Skeletal muscle tissue (tissue), 3 donors: ENCODE measurements at regions not wholly inside any gene's neighbourhood (a gene's known extent, or its start where the extent isn't known, plus 50 kb on each side); places are given as distances from the start of the nearest gene placed in this dataset.

Source experiments
- H3K27ac ChIP-seq: one replicate; pipeline ENCODE4 v1.7.0; 2013; ENCODE audit warnings: mild to moderate bottlenecking, low read depth, low read length, inconsistent platforms
- H3K27me3 ChIP-seq, 3 donors: one replicate each; pipeline ENCODE4 v1.7.0; 2013; ENCODE audit warnings: low read length in 3 of 3; ENCODE audit not compliant: control insufficient read depth in 3 of 3, insufficient read depth in 3 of 3
- H3K36me3 ChIP-seq, 3 donors: one replicate each; pipeline ENCODE4 v1.7.0; 2013; ENCODE audit warnings: low read length in 3 of 3; ENCODE audit not compliant: control insufficient read depth in 3 of 3, insufficient read depth in 3 of 3
- H3K4me1 ChIP-seq, 3 donors: one replicate each; pipeline ENCODE4 v1.7.0; 2013; ENCODE audit warnings: low read length in 3 of 3, mild to moderate bottlenecking in 3 of 3; ENCODE audit not compliant: control insufficient read depth in 3 of 3, insufficient read depth in 3 of 3
- H3K4me3 ChIP-seq, 3 donors: one replicate each; pipeline ENCODE4 v1.7.0; 2013; ENCODE audit warnings: low read length in 3 of 3
- H3K9ac ChIP-seq, 3 donors: one replicate each; pipeline ENCODE4 v1.7.0; 2013; ENCODE audit warnings: low read length in 3 of 3, mild to moderate bottlenecking in 3 of 3, moderate library complexity in 2 of 3, low read depth in 1 of 3
- H3K9me3 ChIP-seq, 3 donors: one replicate each; pipeline ENCODE4 v1.7.0; 2013; ENCODE audit warnings: low read length in 3 of 3; ENCODE audit not compliant: control insufficient read depth in 3 of 3
- donor health status: Osteomylitis.

GRCh38 chr7:24341691-24342413, 57.9 kb downstream of the NPY start:
- Histone ChIP-seq H3K4me3 (no peak overlapping the region), H3K27me3 (peaks cover 0 to 2% (median 0%) of the 10 kb centered on the region in 3 donors), H3K9me3 (no peaks in the 10 kb centered on the region), H3K36me3 (no peaks in the 10 kb centered on the region), H3K27ac (no peak overlapping the region), H3K9ac (no peak overlapping the region), H3K4me1 (no peaks in the 10 kb centered on the region)

GRCh38 chr7:24343614-24344013, 59.6 kb downstream of the NPY start:
- no peak overlapping the region for H3K9ac ChIP-seq
- H3K36me3 ChIP-seq = no peaks in the 10 kb centered on the region
- H3K27ac ChIP-seq = no peak overlapping the region
- H3K4me1 ChIP-seq = no peaks in the 10 kb centered on the region
- H3K9me3 ChIP-seq = no peaks in the 10 kb centered on the region
- peaks cover 0 to 2% (median 0%) of the 10 kb centered on the region in 3 donors for H3K27me3 ChIP-seq
- no peak overlapping the region for H3K4me3 ChIP-seq

- Histone ChIP-seq H3K27me3 (no peaks in the 10 kb centered on the region), H3K27ac (no peak overlapping the region), H3K9me3 (no peaks in the 10 kb centered on the region), H3K4me3 (no peak overlapping the region), H3K4me1 (no peaks in the 10 kb centered on the region), H3K36me3 (no peaks in the 10 kb centered on the region), H3K9ac (no peak overlapping the region)
These were observed 62.1 kb downstream of the NPY start for GRCh38 chr7:24346129-24346528.

GRCh38 chr7:24346716-24347115, 62.7 kb downstream of the NPY start:
- Histone ChIP-seq H3K4me3 (no peak overlapping the region), H3K4me1 (no peaks in the 10 kb centered on the region), H3K27me3 (no peaks in the 10 kb centered on the region), H3K9me3 (no peaks in the 10 kb centered on the region), H3K27ac (no peak overlapping the region), H3K9ac (no peak overlapping the region), H3K36me3 (no peaks in the 10 kb centered on the region)

- no peaks in the 10 kb centered on the region for H3K27me3 ChIP-seq
- H3K36me3 ChIP-seq = no peaks in the 10 kb centered on the region
- no peak overlapping the region for H3K27ac ChIP-seq
- H3K9me3 ChIP-seq = no peaks in the 10 kb centered on the region
- no peaks in the 10 kb centered on the region for H3K4me1 ChIP-seq
- H3K4me3 ChIP-seq = no peak overlapping the region
- H3K9ac ChIP-seq = no peak overlapping the region
These were observed 65.3 kb downstream of the NPY start for GRCh38 chr7:24349339-24349738.

GRCh38 chr7:24354456-24354855, 70.5 kb downstream of the NPY start:
- H3K9ac ChIP-seq = no peak overlapping the region
- no peaks in the 10 kb centered on the region for H3K9me3 ChIP-seq
- H3K27ac ChIP-seq = no peak overlapping the region
- no peaks in the 10 kb centered on the region for H3K36me3 ChIP-seq
- no peak overlapping the region for H3K4me3 ChIP-seq
- H3K27me3 ChIP-seq = no peaks in the 10 kb centered on the region
- H3K4me1 ChIP-seq = no peaks in the 10 kb centered on the region

GRCh38 chr7:24356718-24357386, 72.9 kb downstream of the NPY start:
- no peak overlapping the region for H3K9ac ChIP-seq
- H3K9me3 ChIP-seq = no peaks in the 10 kb centered on the region
- no peak overlapping the region for H3K27ac ChIP-seq

GRCh38 chr7:24361001-24361400, 77.0 kb downstream of the NPY start:
- H3K9me3 ChIP-seq = no peaks in the 10 kb centered on the region
- no peaks in the 10 kb centered on the region for H3K4me1 ChIP-seq
- H3K9ac ChIP-seq = no peak overlapping the region
- H3K36me3 ChIP-seq = no peaks in the 10 kb centered on the region
- no peaks in the 10 kb centered on the region for H3K27me3 ChIP-seq
- H3K4me3 ChIP-seq = no peak overlapping the region
- H3K27ac ChIP-seq = no peak overlapping the region

More at GRCh38 chr7:24356718-24357386, 72.9 kb downstream of the NPY start:
- Histone ChIP-seq H3K4me1 (no peaks in the 10 kb centered on the region), H3K36me3 (no peaks in the 10 kb centered on the region), H3K4me3 (no peak overlapping the region), H3K27me3 (no peaks in the 10 kb centered on the region)

GRCh38 chr7:24365606-24366005, 81.6 kb downstream of the NPY start:
- Histone ChIP-seq H3K9me3 (no peaks in the 10 kb centered on the region), H3K27ac (no peak overlapping the region), H3K9ac (no peak overlapping the region), H3K27me3 (no peaks in the 10 kb centered on the region), H3K36me3 (no peaks in the 10 kb centered on the region), H3K4me1 (no peaks in the 10 kb centered on the region), H3K4me3 (no peak overlapping the region)

GRCh38 chr7:24366876-24367275, 82.9 kb downstream of the NPY start:
- H3K27me3 ChIP-seq = no peaks in the 10 kb centered on the region
- H3K4me3 ChIP-seq = no peak overlapping the region
- H3K4me1 ChIP-seq = no peaks in the 10 kb centered on the region
- no peaks in the 10 kb centered on the region for H3K36me3 ChIP-seq
- no peak overlapping the region for H3K9ac ChIP-seq
- no peak overlapping the region for H3K27ac ChIP-seq
- H3K9me3 ChIP-seq = no peaks in the 10 kb centered on the region
